ENCODE measurements at regions not wholly inside any gene's neighbourhood (a gene's known extent, or its start where the extent isn't known, plus 50 kb on each side); places are given as distances from the start of the nearest gene placed in this dataset.

DNA sequence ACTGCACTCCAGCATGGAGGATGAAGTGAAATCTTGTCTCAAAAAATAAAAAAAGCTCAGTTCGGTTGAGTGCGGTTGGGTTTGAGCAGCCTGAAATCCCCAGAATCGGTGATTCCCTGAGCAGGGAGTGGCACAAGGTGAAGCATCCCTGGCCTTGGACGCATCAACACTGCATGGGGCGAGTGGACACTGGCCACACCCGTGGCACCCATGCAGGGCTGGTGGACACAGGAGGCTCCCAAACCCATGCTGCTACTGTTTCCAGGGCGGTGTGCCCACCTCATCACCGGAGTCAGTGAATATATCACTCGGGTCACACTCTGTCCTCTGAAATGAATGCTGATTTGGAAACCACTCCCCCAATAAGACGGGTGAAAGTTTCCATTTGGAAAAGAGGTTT is 53.4 kb upstream of the ACTRT2 start:
- Histone ChIP-seq H3F3A (ENCODE audit: insufficient read depth) (no peaks in the 10 kb centered on the region), H3K79me2 (ENCODE audit: insufficient read depth, low read length) (no peaks in the 10 kb centered on the region), H2AFZ (ENCODE audit: low read depth, low read length, severe bottlenecking) (no peak overlapping the region), H3K36me3 (ENCODE audit: low read length) (no peaks in the 10 kb centered on the region), H4K20me1 (ENCODE audit: low read depth, low read length) (no peaks in the 10 kb centered on the region), H3K9me3 (ENCODE audit: insufficient read depth, low read length) (no peaks in the 10 kb centered on the region), H3K27me3 (ENCODE audit: low read length) (no peaks in the 10 kb centered on the region), H3K4me3 (ENCODE audit: insufficient read depth, low read length, poor library complexity, severe bottlenecking) (no peak overlapping the region), H3K9me2 (replicated peaks; ENCODE audit: insufficient read depth, low read length) (no peaks in the 10 kb centered on the region), H3K27ac (ENCODE audit: low read depth, low read length) (no peak overlapping the region), H3K9ac (ENCODE audit: low read length) (no peak overlapping the region), H3K4me2 (ENCODE audit: low read depth, low read length, poor library complexity, severe bottlenecking) (no peak overlapping the region)
- TF ChIP-seq, protein P1, sequence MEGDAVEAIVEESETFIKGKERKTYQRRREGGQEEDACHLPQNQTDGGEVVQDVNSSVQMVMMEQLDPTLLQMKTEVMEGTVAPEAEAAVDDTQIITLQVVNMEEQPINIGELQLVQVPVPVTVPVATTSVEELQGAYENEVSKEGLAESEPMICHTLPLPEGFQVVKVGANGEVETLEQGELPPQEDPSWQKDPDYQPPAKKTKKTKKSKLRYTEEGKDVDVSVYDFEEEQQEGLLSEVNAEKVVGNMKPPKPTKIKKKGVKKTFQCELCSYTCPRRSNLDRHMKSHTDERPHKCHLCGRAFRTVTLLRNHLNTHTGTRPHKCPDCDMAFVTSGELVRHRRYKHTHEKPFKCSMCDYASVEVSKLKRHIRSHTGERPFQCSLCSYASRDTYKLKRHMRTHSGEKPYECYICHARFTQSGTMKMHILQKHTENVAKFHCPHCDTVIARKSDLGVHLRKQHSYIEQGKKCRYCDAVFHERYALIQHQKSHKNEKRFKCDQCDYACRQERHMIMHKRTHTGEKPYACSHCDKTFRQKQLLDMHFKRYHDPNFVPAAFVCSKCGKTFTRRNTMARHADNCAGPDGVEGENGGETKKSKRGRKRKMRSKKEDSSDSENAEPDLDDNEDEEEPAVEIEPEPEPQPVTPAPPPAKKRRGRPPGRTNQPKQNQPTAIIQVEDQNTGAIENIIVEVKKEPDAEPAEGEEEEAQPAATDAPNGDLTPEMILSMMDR (IDR thresholded peaks at IDR 0.05; ENCODE audit: insufficient read depth, low read length, poor library complexity, severe bottlenecking), result no peak
- no peak for TF ChIP-seq EZH2phosphoT487 (conservative IDR thresholded peaks at IDR 0.05; ENCODE audit: low read length)

DNA sequence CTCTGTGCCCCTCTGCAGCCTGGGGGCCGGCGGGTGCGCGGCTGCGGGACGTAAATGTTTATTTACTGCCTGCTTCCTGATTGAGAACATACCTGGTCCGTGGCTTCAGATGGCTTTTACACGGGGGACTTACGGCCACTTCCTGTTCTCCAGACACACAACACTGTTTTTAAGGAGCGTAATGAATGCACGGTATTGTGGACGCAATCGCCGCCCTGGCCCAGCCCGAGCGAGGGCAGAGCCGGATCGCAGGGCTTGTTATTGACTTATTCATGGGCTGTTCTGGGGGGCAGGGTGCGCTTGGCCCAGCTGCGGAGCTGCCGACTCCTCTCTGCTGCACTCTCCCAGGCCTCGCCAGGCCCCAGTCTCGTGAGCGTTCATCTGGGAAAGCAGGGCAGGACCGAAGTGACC is 52.8 kb upstream of the ACTRT2 start:
- Histone ChIP-seq H3K36me3 (ENCODE audit: low read length) (no peaks in the 10 kb centered on the region), H2AFZ (ENCODE audit: low read depth, low read length, severe bottlenecking) (no peak overlapping the region), H3K79me2 (ENCODE audit: insufficient read depth, low read length) (no peaks in the 10 kb centered on the region), H4K20me1 (ENCODE audit: low read depth, low read length) (no peaks in the 10 kb centered on the region), H3K9ac (ENCODE audit: low read length) (no peak overlapping the region), H3K27ac (ENCODE audit: low read depth, low read length) (no peak overlapping the region), H3K9me3 (ENCODE audit: insufficient read depth, low read length) (no peaks in the 10 kb centered on the region), H3F3A (ENCODE audit: insufficient read depth) (no peaks in the 10 kb centered on the region), H3K9me2 (replicated peaks; ENCODE audit: insufficient read depth, low read length) (no peaks in the 10 kb centered on the region), H3K4me3 (ENCODE audit: insufficient read depth, low read length, poor library complexity, severe bottlenecking) (no peak overlapping the region), H3K4me2 (ENCODE audit: low read depth, low read length, poor library complexity, severe bottlenecking) (no peak overlapping the region), H3K27me3 (ENCODE audit: low read length) (no peaks in the 10 kb centered on the region)
- no peak for TF ChIP-seq EZH2phosphoT487 (conservative IDR thresholded peaks at IDR 0.05; ENCODE audit: low read length)
- TF ChIP-seq, protein P1 (IDR thresholded peaks at IDR 0.05; ENCODE audit: insufficient read depth, low read length, poor library complexity, severe bottlenecking), result no peak

DNA sequence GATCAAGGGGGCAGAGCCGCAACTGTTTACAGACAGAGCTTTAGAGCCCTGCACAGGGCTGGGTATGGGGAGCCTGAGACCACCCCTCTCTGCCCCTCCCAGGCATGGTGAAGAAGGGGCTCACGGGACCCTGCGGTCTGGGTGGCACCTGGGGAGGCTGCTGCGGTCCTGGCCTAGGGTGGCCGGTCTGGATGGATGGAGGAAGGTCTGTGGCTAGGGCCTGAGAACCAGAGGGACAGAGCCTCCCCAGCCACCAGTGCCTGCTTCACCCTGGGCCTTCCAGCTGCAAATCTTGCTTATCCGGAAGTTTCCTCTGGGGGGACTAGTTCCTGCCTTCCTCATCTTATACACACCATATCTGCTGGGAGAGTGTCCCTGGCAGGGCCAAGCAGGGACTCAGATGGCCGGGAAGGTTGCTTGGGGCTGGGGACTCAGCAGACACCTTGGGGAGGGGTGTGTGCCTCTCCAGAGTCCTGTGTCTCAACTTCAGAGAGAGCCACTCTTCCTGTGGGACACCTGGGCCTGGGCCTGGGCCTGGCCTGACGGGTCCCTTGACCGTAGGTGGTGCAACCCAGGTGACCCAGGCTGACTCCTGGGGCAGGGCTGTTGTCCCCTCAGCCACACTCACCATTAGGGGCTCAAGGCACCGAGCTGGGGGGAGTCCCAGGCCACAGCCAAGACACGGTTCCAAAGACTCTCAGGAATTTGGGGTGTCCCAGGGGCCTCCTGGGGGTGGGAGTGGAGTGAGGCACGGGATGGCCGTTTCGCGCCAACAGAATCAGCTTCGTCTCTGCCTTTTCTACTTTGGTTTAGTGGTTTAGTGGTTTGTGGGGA is 52.0 kb upstream of the ACTRT2 start:
- H3K36me3 ChIP-seq (ENCODE audit: low read length), result no peaks in the 10 kb centered on the region
- H3K9ac ChIP-seq (ENCODE audit: low read length), result no peak overlapping the region
- TF ChIP-seq, protein P1 (IDR thresholded peaks at IDR 0.05; ENCODE audit: insufficient read depth, low read length, poor library complexity, severe bottlenecking), result no peak
- TF ChIP-seq EZH2phosphoT487 (conservative IDR thresholded peaks at IDR 0.05; ENCODE audit: low read length), result no peak
- H3F3A ChIP-seq (ENCODE audit: insufficient read depth), result no peaks in the 10 kb centered on the region
- H2AFZ ChIP-seq (ENCODE audit: low read depth, low read length, severe bottlenecking), result no peak overlapping the region
- H3K9me2 ChIP-seq (replicated peaks; ENCODE audit: insufficient read depth, low read length), result no peaks in the 10 kb centered on the region
- H4K20me1 ChIP-seq (ENCODE audit: low read depth, low read length), result no peaks in the 10 kb centered on the region
- no peak overlapping the region for H3K4me2 ChIP-seq (ENCODE audit: low read depth, low read length, poor library complexity, severe bottlenecking)
- H3K79me2 ChIP-seq (ENCODE audit: insufficient read depth, low read length), result no peaks in the 10 kb centered on the region
- no peak overlapping the region for H3K27ac ChIP-seq (ENCODE audit: low read depth, low read length)
- H3K27me3 ChIP-seq (ENCODE audit: low read length), result no peaks in the 10 kb centered on the region
- H3K9me3 ChIP-seq (ENCODE audit: insufficient read depth, low read length), result no peaks in the 10 kb centered on the region
- no peak overlapping the region for H3K4me3 ChIP-seq (ENCODE audit: insufficient read depth, low read length, poor library complexity, severe bottlenecking)

Data from SU-DHL-6 (cell line).